NCI-H2107 (cell line): ENCODE measurements at regions not wholly inside any gene's neighbourhood (a gene's known extent, or its start where the extent isn't known, plus 50 kb on each side); places are given as distances from the start of the nearest gene placed in this dataset.

Experiments
- DNase-seq: peaks from one replicate; lab custom pipeline; 2025; lab: John Stamatoyannopoulos, UW

GRCh38 chr4:174120446-174121295, 162.8 kb downstream of the FBXO8 start:
- DNase-seq = peak; percentile 5

DNA sequence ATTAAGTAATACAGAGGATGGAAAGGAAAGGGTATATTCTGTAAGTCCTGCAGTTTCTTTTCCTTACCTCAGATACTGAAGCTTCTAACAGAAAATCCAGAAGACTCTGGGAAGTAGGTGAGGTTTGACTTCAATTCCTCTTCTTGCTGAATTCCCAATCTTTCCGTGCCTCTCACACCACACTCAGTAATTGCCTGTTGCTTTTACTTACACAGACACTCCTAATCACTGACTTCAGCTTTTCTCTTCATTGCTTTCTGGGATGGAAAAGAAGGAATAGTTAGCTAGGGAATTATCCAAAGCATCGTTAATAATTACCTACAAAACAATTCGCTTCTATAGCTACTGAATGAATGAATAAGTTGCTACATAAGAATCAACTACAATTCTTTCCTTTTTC, 163.6 kb downstream of the FBXO8 start:
- DNase-seq = no peak

DNA sequence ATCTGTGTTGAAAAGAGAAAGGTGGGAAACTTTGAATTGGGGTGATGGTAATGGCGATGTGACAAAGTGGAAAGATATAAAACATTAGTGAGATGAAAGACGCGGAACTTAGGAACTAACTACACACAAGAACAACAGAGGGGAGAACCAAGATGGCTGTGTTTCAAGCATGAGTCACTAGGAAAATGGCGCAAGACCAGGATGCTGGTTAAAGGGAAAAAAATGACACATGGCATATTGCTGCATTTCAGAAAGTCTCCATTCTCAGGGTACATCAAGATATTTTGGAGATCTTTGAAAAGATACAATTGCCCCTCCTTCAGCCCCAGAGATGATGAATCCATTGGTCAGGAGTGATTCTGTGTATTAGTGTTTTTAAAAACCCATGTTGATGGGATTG, 164.4 kb downstream of the FBXO8 start:
- DNase-seq = no peak

GRCh38 chr4:174118171-174118570, 165.3 kb downstream of the FBXO8 start:
- no peak for DNase-seq

DNA sequence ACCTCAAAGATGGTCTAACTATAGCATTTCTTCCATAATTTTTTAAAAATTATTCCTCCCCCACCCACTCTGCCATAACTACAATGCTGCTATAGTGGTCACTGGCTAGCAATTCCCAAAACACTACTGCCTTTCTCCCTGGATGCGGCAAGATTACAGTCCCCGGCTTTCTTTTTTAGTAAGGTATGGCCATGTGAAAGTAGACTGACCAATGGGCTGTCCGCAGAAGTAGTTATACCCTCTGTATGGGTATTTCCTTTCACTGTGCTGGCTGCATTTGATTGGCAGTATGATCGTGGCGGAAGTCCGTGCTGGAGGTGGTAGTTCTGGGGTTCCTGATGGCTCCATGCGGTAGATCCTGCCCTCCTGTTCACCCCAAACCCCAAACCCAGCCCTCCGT, 166.0 kb downstream of the FBXO8 start:
- DNase-seq = no peak

- DNase-seq = no peak
Measured at GRCh38 chr4:174116021-174116420, 167.4 kb downstream of the FBXO8 start.

DNA sequence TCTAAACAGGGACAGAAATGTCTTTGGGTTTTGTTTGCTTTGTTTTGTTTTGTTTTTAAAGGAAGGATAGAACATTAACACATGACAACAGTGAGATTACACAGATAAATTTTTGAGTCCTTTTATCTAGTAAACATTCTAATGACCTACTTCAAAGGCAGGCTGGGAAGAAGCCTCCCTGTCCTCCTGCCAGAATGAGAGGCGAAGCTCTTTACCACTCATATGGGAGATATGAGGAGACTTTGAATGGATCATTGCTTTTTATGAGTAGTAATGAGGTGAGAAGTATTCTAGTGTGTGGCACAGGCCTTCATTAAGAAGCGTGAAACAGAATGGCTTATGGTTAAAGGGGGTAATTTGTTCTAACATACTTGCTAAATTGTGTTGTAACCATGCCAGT, 172.0 kb downstream of the FBXO8 start:
- no peak for DNase-seq

DNA sequence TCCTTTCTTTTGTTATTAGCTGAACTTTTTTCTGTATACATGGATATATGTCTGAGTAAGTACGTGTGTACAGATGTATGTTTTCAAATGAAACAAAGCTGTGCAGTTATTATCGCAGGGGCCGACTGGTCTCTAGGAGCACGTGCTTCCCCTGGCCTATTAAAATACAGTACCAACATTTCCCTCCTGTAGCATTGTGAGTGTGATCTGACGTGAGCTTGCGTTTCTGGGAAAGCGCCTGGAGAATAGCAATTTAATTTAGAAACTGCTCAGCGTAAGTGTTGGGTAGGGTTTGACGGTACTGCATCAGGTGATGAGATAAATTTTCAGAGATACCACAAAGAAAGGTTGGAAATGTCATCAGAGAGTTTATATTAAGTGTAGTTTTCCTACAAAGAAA, 173.3 kb downstream of the FBXO8 start:
- no peak for DNase-seq

DNA sequence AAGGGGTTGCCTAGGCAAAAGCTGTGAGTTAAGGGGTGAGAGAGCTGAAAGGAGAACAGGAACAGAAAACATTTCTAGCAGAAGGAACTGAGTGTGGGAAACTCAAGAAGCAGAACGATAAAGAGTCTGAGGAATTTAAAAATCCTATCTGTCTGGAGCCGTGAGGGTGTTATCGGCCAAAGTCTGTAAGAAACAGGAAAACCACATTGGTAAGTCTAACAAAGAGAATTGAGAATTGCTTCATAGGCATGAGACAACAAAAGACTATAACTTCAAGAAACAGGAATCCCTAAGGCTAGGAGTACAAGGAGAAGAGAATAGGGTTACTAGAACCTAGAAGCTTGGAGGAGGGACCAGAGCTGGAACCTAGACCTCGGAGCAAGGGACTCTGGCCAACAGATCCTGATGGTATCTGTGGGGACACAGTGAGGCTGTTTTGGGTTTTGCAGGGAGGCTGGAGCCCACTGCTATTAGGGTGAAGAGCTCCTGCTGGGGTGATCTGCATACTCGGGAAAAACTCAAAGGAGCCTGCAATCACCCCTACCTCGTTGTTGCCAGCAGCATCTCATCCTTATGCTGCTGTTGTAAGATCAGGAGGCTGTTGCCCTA, 175.6 kb downstream of the FBXO8 start:
- no peak for DNase-seq

- DNase-seq = no peak
Measured at GRCh38 chr4:174105202-174105601, 178.3 kb downstream of the FBXO8 start.

DNA sequence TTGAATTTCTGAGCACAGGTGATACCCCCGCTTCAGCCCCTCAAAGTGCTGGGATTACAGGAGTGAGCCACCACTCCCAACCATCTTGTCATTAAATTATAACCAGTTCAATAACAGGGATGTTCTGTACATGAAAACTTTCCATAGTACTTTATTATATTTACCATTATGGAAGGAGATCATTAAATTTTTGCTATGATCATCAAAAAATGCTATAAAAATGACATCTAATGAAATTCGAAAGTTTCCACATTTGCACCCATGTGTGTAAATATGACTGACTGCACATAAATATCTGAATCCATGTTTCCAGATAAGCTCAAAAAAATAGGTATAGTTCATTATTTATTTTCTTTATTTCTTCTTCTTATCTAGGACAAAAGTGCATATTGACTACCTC, 182.6 kb downstream of the FBXO8 start:
- DNase-seq = no peak

DNA sequence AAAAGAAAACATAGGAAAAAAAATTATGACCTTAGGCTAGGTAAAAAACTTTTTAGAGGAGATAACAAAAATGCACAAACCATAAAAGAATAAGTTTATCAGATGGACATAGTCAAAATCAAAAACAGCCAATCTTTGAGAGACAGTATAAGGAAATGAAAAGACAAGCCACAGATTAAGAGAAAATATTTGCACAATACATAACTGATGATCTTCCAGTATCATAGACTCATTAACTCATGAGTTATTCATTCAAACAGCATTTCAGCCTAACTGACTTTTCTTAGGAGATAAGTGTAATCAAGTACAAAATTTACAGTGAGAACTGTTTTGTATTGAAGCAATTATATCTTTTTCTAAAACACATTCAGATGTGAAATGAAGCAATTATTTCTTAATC, 183.8 kb downstream of the FBXO8 start:
- DNase-seq = no peak

DNA sequence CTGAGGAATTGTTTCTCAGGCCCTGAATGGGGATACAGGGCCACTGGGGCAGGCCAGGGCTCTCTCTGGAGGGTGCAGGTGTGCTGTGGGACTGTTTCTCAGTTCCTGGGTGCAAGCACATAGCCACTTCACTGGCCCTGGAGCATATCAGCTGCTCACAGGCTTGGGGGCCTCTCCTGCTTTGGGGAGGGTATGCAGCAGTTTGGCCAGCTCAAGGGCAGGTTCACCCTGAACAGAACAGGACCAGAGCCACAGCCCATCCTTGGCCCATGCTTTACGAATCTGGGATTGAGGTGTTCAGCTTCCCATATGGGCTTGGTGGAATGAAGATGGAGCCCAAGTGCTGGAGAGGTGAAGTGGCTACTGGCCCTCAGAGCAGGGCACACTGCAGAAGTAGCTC, 186.5 kb downstream of the FBXO8 start:
- no peak for DNase-seq

- no peak for DNase-seq
Measured at GRCh38 chr4:174096456-174096855, 187.0 kb downstream of the FBXO8 start.

GRCh38 chr4:174091130-174091529, 192.3 kb downstream of the FBXO8 start:
- DNase-seq = no peak

GRCh38 chr4:174089711-174090110, 193.8 kb downstream of the FBXO8 start:
- DNase-seq = no peak

DNA sequence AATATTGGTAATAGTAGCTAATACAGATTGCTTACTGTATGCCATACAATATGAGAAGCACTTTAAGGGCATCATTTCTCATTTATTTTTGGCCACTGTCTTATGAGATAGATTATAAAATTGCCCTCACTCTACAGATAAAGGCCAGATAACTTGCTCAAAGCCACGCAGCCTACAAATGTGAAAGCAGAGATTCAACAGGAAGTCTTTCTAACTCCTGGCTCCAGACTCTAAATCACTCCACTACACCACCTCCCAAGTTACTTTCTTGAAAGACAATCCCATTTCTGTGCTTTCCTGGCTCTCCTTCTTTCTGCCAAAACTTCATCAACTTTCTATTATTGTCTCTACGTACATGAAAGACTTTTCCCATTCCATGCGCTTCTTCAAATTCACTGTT, 194.7 kb downstream of the FBXO8 start:
- no peak for DNase-seq

- DNase-seq = no peak
Measured at GRCh38 chr4:174086829-174087799, 196.4 kb downstream of the FBXO8 start.

GRCh38 chr4:174084981-174085380, 198.5 kb downstream of the FBXO8 start:
- DNase-seq = no peak

DNA sequence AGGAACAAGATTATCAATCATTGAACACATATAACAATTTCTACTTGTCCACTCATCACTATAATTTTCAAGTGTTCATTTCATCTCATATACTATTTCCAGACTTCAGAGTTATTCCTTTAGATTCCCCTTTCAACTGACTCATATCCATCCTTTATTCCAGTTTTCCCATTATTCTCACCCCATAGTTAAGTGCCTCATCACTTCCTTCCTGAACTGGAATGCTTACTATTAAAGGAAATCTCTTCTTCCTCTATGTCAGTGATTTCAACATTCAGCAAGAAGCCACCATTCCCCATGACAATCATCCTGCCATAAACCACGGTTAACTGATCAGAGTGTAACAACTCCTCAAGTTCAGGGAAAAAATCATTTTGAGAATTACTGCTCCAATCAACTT, 198.9 kb downstream of the FBXO8 start:
- no peak for DNase-seq

- DNase-seq = no peak
Measured at GRCh38 chr4:174080361-174080760, 203.1 kb downstream of the FBXO8 start.

DNA sequence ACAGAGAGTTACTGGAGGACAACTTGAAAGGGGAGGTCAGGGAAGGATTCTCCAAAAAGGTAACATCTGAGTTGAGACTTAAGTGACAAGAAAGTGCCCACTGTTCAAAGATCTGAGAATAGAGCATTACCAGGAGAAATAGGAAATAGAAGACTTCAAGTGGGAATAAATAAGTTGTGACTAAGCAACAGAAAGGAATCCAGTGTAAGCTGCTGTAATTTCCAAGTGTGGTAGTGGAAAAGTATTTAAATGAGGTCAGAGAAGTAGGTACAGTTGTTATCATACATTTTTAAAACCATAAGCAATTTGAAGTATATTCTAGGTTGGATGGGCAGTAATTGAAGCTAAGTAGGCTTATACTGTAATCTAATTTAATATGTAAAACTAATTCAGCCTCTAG, 211.9 kb downstream of the FBXO8 start:
- no peak for DNase-seq
